ENCODE measurements at regions not wholly inside any gene's neighbourhood (a gene's known extent, or its start where the extent isn't known, plus 50 kb on each side); places are given as distances from the start of the nearest gene placed in this dataset.
"Not testable (repeated sequence)": the region's sequence is repeated elsewhere in the genome, so short reads cannot be mapped to it uniquely, and the experiment has no call there.

- Histone ChIP-seq H3K4me3 (ENCODE audit: low read length) (no peak overlapping the region), H3K27me3 (ENCODE audit: insufficient read depth, low read length, poor library complexity, severe bottlenecking) (no peaks in the 10 kb centered on the region), H3K27ac (ENCODE audit: low read depth, low read length) (no peak overlapping the region), H3K4me1 (ENCODE audit: insufficient read depth, low read length) (no peaks in the 10 kb centered on the region), H3K9me3 (ENCODE audit: low read length) (no peaks in the 10 kb centered on the region), H3K36me3 (ENCODE audit: insufficient read depth, low read length) (no peaks in the 10 kb centered on the region)
- Mint-ChIP-seq H3K27me3 (peaks cover 0 to 17% of the 10 kb centered on the region in 2 donors), H3K27ac (no peak overlapping the region), H3K4me1 (peaks cover 19 to 40% (median 35%) of the 10 kb centered on the region in 3 donors), H3K9me3 (no peaks in the 10 kb centered on the region), H3K36me3 (no peaks in the 10 kb centered on the region), H3K4me3 (peak overlapping the region in 3 of 7 donors; percentile 17 to 54 (median 27))
- ChIA-PET POLR2A (no interaction called here), CTCF (no interaction called here)
- DNase-seq: no peak
These were observed 346.8 kb downstream of the ANAPC1 start for GRCh38 chr2:111537078-111537655.

- H3K36me3 Mint-ChIP-seq; H3K36me3 ChIP-seq (ENCODE audit: insufficient read depth, low read length); POLR2A ChIA-PET; H3K27ac ChIP-seq (ENCODE audit: low read depth, low read length); DNase-seq; H3K27ac Mint-ChIP-seq; H3K4me1 ChIP-seq (ENCODE audit: insufficient read depth, low read length); H3K9me3 ChIP-seq (ENCODE audit: low read length); H3K4me3 Mint-ChIP-seq; H3K27me3 ChIP-seq (ENCODE audit: insufficient read depth, low read length, poor library complexity, severe bottlenecking); CTCF ChIA-PET; H3K9me3 Mint-ChIP-seq; H3K4me3 ChIP-seq (ENCODE audit: low read length): not testable (repeated sequence)
- Mint-ChIP-seq H3K4me1 (peaks cover 6 to 21% (median 16%) of the 10 kb centered on the region in 3 donors), H3K27me3 (peaks cover 0 to 17% of the 10 kb centered on the region in 2 donors)
These were observed 344.0 kb downstream of the ANAPC1 start for GRCh38 chr2:111539991-111540390.

GRCh38 chr2:111542120-111542774 lies 341.7 kb downstream of the ANAPC1 start:
- H3K4me3 Mint-ChIP-seq; H3K27me3 ChIP-seq (ENCODE audit: insufficient read depth, low read length, poor library complexity, severe bottlenecking); H3K9me3 ChIP-seq (ENCODE audit: low read length); H3K36me3 ChIP-seq (ENCODE audit: insufficient read depth, low read length); H3K27ac Mint-ChIP-seq; H3K9me3 Mint-ChIP-seq; CTCF ChIA-PET; H3K36me3 Mint-ChIP-seq; H3K27ac ChIP-seq (ENCODE audit: low read depth, low read length); H3K4me3 ChIP-seq (ENCODE audit: low read length); DNase-seq; H3K4me1 ChIP-seq (ENCODE audit: insufficient read depth, low read length); H3K27me3 Mint-ChIP-seq; POLR2A ChIA-PET; H3K4me1 Mint-ChIP-seq: not testable (repeated sequence)

- H3K36me3 ChIP-seq (ENCODE audit: insufficient read depth, low read length); H3K27me3 ChIP-seq (ENCODE audit: insufficient read depth, low read length, poor library complexity, severe bottlenecking); CTCF ChIA-PET; H3K4me1 Mint-ChIP-seq; H3K4me3 Mint-ChIP-seq; H3K27me3 Mint-ChIP-seq; H3K36me3 Mint-ChIP-seq; H3K27ac Mint-ChIP-seq; DNase-seq; H3K9me3 ChIP-seq (ENCODE audit: low read length); POLR2A ChIA-PET; H3K4me3 ChIP-seq (ENCODE audit: low read length); H3K4me1 ChIP-seq (ENCODE audit: insufficient read depth, low read length); H3K9me3 Mint-ChIP-seq; H3K27ac ChIP-seq (ENCODE audit: low read depth, low read length): not testable (repeated sequence)
These were observed 340.0 kb downstream of the ANAPC1 start for GRCh38 chr2:111544006-111544405.

GRCh38 chr2:111545723-111546431 lies 338.1 kb downstream of the ANAPC1 start:
- H3K4me1 ChIP-seq (ENCODE audit: insufficient read depth, low read length); H3K27ac ChIP-seq (ENCODE audit: low read depth, low read length); H3K36me3 ChIP-seq (ENCODE audit: insufficient read depth, low read length); H3K27ac Mint-ChIP-seq; H3K4me1 Mint-ChIP-seq; H3K4me3 ChIP-seq (ENCODE audit: low read length); H3K9me3 Mint-ChIP-seq; DNase-seq; CTCF ChIA-PET; H3K9me3 ChIP-seq (ENCODE audit: low read length); H3K27me3 Mint-ChIP-seq; H3K36me3 Mint-ChIP-seq; H3K27me3 ChIP-seq (ENCODE audit: insufficient read depth, low read length, poor library complexity, severe bottlenecking); H3K4me3 Mint-ChIP-seq; POLR2A ChIA-PET: not testable (repeated sequence)

GRCh38 chr2:111546578-111546977 lies 337.4 kb downstream of the ANAPC1 start:
- not testable (repeated sequence) for H3K27ac Mint-ChIP-seq, H3K9me3 Mint-ChIP-seq
- H3K4me3 Mint-ChIP-seq: peak overlapping the region in 3 of 7 donors; percentile 13 to 53 (median 38)

GRCh38 chr2:111549174-111549573 lies 334.8 kb downstream of the ANAPC1 start:
- H3K36me3 ChIP-seq (ENCODE audit: insufficient read depth, low read length); H3K4me3 Mint-ChIP-seq; H3K27ac ChIP-seq (ENCODE audit: low read depth, low read length); DNase-seq; H3K4me1 ChIP-seq (ENCODE audit: insufficient read depth, low read length); H3K27me3 ChIP-seq (ENCODE audit: insufficient read depth, low read length, poor library complexity, severe bottlenecking); H3K27ac Mint-ChIP-seq; H3K27me3 Mint-ChIP-seq; H3K4me3 ChIP-seq (ENCODE audit: low read length); H3K9me3 ChIP-seq (ENCODE audit: low read length); H3K36me3 Mint-ChIP-seq; POLR2A ChIA-PET; CTCF ChIA-PET; H3K4me1 Mint-ChIP-seq; H3K9me3 Mint-ChIP-seq: not testable (repeated sequence)

More at GRCh38 chr2:111546578-111546977, 337.4 kb downstream of the ANAPC1 start:
- CTCF ChIA-PET; H3K4me1 Mint-ChIP-seq; H3K27me3 Mint-ChIP-seq; H3K4me1 ChIP-seq (ENCODE audit: insufficient read depth, low read length); POLR2A ChIA-PET; DNase-seq; H3K36me3 ChIP-seq (ENCODE audit: insufficient read depth, low read length); H3K27me3 ChIP-seq (ENCODE audit: insufficient read depth, low read length, poor library complexity, severe bottlenecking); H3K27ac ChIP-seq (ENCODE audit: low read depth, low read length); H3K9me3 ChIP-seq (ENCODE audit: low read length); H3K36me3 Mint-ChIP-seq; H3K4me3 ChIP-seq (ENCODE audit: low read length): not testable (repeated sequence)

- H3K4me1 ChIP-seq (ENCODE audit: insufficient read depth, low read length); H3K9me3 Mint-ChIP-seq; H3K36me3 Mint-ChIP-seq; H3K27ac ChIP-seq (ENCODE audit: low read depth, low read length); CTCF ChIA-PET; DNase-seq; H3K27ac Mint-ChIP-seq; POLR2A ChIA-PET; H3K9me3 ChIP-seq (ENCODE audit: low read length); H3K27me3 Mint-ChIP-seq; H3K4me1 Mint-ChIP-seq; H3K27me3 ChIP-seq (ENCODE audit: insufficient read depth, low read length, poor library complexity, severe bottlenecking); H3K4me3 ChIP-seq (ENCODE audit: low read length); H3K4me3 Mint-ChIP-seq; H3K36me3 ChIP-seq (ENCODE audit: insufficient read depth, low read length): not testable (repeated sequence)
These were observed 332.6 kb downstream of the ANAPC1 start for GRCh38 chr2:111551428-111551827.

Measured in CD8-positive, alpha-beta memory T cell (primary cell).